Tibial artery (tissue), 4 donors: ENCODE measurements at regions not wholly inside any gene's neighbourhood (a gene's known extent, or its start where the extent isn't known, plus 50 kb on each side); places are given as distances from the start of the nearest gene placed in this dataset.
A peak's percentile ranks its signal among the peaks of the same experiment; 100 is the strongest.

Experiments used
- DNase-seq, 2 donors: peaks; one replicate each; pipeline ENCODE4 v3.0.0-alpha.2; 2019
- H3K27ac ChIP-seq, 2 donors: fragments of 200-600 bp; sonication (generic) in 1 of 2; 1 replicate in 1 of 2; 2 replicates in 1 of 2; pipeline ENCODE4 v1.5.1; 2018 to 2019; ENCODE audit warnings: mild to moderate bottlenecking in 1 of 2
- H3K27me3 ChIP-seq, 2 donors: fragments of 200-600 bp; sonication (generic) in 1 of 2; one replicate each; pipeline versions ENCODE4 v1.5.1 to v1.6.0; 2016 to 2019
- H3K36me3 ChIP-seq, 3 donors: fragments of 200-600 bp; sonication (generic) in 2 of 3; one replicate each; pipeline ENCODE4 v1.5.1; 2016 to 2019; ENCODE audit warnings: mild to moderate bottlenecking in 2 of 3
- H3K4me1 ChIP-seq, 4 donors: fragments of 200-600 bp; sonication (generic) in 2 of 4; 1 replicate in 3 of 4; 2 replicates in 1 of 4; pipeline ENCODE4 v1.5.1; 2016 to 2019
- H3K4me3 ChIP-seq, 2 donors: fragments of 200-600 bp; sonication (generic) in 1 of 2; 1 replicate in 1 of 2; 2 replicates in 1 of 2; pipeline ENCODE4 v1.5.1; 2018 to 2019; ENCODE audit warnings: mild to moderate bottlenecking in 2 of 2
- H3K9me3 ChIP-seq, 3 donors: fragments of 200-600 bp; sonication (generic) in 1 of 3; one replicate each; pipeline ENCODE4 v1.5.1; 2016 to 2019
- intact Hi-C: fragments of 100-400 bp; cut with DNase I; formaldehyde crosslinking; loops from one replicate; pipeline ENCODE4 v1.15.0; 2023; ENCODE audit warnings: low total_unique reads
- TF ChIP-seq, protein P1 (sequence below), 2 experiments: fragments of 200-600 bp in 1 of 2; fragments of 450-650 bp in 1 of 2; IDR thresholded peaks; one replicate each; pipeline ENCODE4 v1.5.1; 2017 to 2019; ENCODE audit warnings: antibody characterized with exemption in 2 of 2, mild to moderate bottlenecking in 1 of 2, moderate library complexity in 1 of 2

DNA sequence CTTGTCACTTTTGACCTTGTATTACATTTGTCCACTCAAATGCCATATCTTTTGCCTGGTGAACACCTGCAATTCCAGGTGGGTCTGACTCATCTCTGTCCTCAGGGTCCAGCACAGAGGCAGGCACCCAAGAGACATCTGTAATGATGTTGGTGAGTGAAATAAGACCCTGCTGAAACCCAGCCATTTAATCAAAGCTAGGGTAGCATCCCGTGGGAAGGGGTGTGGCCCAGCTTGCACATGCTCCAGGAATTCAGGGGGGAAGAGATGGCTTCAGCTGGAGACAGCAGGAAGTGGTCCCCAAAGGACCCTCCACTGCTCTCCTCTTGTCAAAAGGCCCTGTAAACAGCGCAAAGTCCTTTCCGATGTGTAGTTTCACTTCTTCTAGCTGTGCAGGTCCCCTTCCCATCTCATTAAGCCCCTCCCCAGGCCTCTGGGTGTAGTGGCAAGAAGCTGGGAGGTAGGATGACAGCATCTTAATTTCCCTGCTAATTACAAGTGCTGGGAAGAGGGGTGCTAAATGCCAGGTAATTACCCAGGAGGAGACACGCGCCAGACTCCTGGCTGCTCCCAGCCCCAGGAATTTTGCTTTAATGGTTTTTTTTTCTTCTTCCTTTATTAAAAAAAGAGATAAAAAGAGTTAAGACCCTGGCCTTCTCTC lies 54.4 kb upstream of the TRABD2B start:
- intact Hi-C loops = no loop called here
- Histone ChIP-seq H3K4me1 (peaks cover 0 to 79% (median 69%) of the 10 kb centered on the region in 4 donors), H3K36me3 (no peaks in the 10 kb centered on the region)

DNA sequence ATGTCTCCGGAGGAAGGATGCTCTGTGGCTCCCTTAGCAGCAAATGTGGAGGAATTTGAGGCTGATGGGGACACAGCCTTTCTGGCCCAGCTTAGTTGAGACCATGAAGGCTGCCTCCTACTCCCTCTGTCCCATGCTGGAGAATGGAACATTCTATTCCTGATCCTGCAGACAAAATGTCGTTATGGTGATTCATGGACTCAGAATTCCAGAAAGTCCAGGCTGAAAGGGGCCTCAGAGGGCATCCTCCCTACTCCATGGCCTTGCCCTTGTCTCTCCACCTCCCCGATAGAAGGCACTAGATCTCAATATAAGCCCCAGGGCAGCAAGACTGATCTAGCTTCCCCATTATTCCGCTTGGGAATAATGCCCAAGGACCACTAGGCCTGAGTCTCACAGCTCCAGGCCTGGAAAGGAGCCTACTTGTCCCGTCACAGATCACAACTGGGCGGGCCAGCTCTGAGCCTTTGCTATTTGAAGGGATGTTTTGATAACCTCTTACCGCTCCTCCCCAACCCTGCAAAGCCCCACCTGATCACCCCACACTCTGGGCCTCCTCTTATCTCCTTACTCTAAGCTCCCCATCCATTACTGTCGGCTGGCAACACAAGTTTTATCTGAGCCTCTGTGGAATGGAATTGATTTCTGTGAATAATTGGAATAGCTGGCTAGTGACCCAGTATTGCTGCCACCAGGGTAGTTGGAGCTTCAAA lies 52.8 kb upstream of the TRABD2B start:
- intact Hi-C loops = no loop called here
- DNase-seq = no peak
- Histone ChIP-seq H3K27ac (peak overlapping the region; percentile 60 to 83), H3K4me3 (no peak overlapping the region), H3K9me3 (no peaks in the 10 kb centered on the region), H3K4me1 (peaks cover 0 to 85% (median 72%) of the 10 kb centered on the region in 4 donors), H3K27me3 (no peaks in the 10 kb centered on the region), H3K36me3 (no peaks in the 10 kb centered on the region)
- TF ChIP-seq, protein P1, sequence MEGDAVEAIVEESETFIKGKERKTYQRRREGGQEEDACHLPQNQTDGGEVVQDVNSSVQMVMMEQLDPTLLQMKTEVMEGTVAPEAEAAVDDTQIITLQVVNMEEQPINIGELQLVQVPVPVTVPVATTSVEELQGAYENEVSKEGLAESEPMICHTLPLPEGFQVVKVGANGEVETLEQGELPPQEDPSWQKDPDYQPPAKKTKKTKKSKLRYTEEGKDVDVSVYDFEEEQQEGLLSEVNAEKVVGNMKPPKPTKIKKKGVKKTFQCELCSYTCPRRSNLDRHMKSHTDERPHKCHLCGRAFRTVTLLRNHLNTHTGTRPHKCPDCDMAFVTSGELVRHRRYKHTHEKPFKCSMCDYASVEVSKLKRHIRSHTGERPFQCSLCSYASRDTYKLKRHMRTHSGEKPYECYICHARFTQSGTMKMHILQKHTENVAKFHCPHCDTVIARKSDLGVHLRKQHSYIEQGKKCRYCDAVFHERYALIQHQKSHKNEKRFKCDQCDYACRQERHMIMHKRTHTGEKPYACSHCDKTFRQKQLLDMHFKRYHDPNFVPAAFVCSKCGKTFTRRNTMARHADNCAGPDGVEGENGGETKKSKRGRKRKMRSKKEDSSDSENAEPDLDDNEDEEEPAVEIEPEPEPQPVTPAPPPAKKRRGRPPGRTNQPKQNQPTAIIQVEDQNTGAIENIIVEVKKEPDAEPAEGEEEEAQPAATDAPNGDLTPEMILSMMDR (IDR thresholded peaks at IDR 0.05) = no peak

More for the DNA sequence above, 54.4 kb upstream of the TRABD2B start:
- no peak for DNase-seq
- Histone ChIP-seq H3K4me3 (no peak overlapping the region), H3K27ac (peak overlapping the region; percentile 60 to 83), H3K27me3 (no peaks in the 10 kb centered on the region), H3K9me3 (no peaks in the 10 kb centered on the region)
- TF ChIP-seq, protein P1 (IDR thresholded peaks at IDR 0.05) = no peak

- intact Hi-C loops = no loop called here
- peaks cover 0 to 81% (median 70%) of the 10 kb centered on the region in 4 donors for H3K4me1 ChIP-seq
- no peak for DNase-seq
- no peaks in the 10 kb centered on the region for H3K27me3 ChIP-seq
- H3K36me3 ChIP-seq = no peaks in the 10 kb centered on the region
- H3K27ac ChIP-seq = peak overlapping the region; percentile 60 to 83
- no peaks in the 10 kb centered on the region for H3K9me3 ChIP-seq
- H3K4me3 ChIP-seq = no peak overlapping the region
- TF ChIP-seq, protein P1 (IDR thresholded peaks at IDR 0.05) = no peak
These were observed 51.8 kb upstream of the TRABD2B start for GRCh38 chr1:48048980-48049379.

- no peaks in the 10 kb centered on the region for H3K27me3 ChIP-seq
- peak in 1 of 2 donors; percentile 34 for DNase-seq
- peak overlapping the region; percentile 60 to 83 for H3K27ac ChIP-seq
- H3K4me3 ChIP-seq = no peak overlapping the region
- TF ChIP-seq, protein P1 (IDR thresholded peaks at IDR 0.05) = no peak
- intact Hi-C loops = no loop called here
- no peaks in the 10 kb centered on the region for H3K36me3 ChIP-seq
- no peaks in the 10 kb centered on the region for H3K9me3 ChIP-seq
- peaks cover 0 to 72% (median 61%) of the 10 kb centered on the region in 4 donors for H3K4me1 ChIP-seq
These were observed 50.9 kb upstream of the TRABD2B start for GRCh38 chr1:48048064-48048463.

GRCh38 chr1:48047116-48047515 lies 49.9 kb upstream of the TRABD2B start:
- Histone ChIP-seq H3K27ac (peak overlapping the region; percentile 60 to 83), H3K4me3 (no peak overlapping the region), H3K36me3 (no peaks in the 10 kb centered on the region), H3K27me3 (no peaks in the 10 kb centered on the region), H3K9me3 (no peaks in the 10 kb centered on the region), H3K4me1 (peaks cover 0 to 62% (median 52%) of the 10 kb centered on the region in 4 donors)
- intact Hi-C loops = no loop called here
- DNase-seq = no peak
- TF ChIP-seq, protein P1 (IDR thresholded peaks at IDR 0.05) = no peak
